ENCODE measurements at regions not wholly inside any gene's neighbourhood (a gene's known extent, or its start where the extent isn't known, plus 50 kb on each side); places are given as distances from the start of the nearest gene placed in this dataset.

GRCh38 chr1:194230351-194231144 is 1044.1 kb upstream of the B3GALT2 start:
- H3K4me3 ChIP-seq (replicated peaks in 1 of 3; ENCODE audit: insufficient read depth in 1 of 3, low read depth in 1 of 3, low read length in 3 of 3), result no peak overlapping the region
- H3K4me2 ChIP-seq (ENCODE audit: insufficient read depth, low read length), result no peak overlapping the region
- no peak overlapping the region for H2AFZ ChIP-seq (ENCODE audit: low read depth, low read length)
- DNase-seq (ENCODE audit: low read depth, low spot score) (no peak), FAIRE-seq (no peak)
- H4K20me1 ChIP-seq (replicated peaks; ENCODE audit: control insufficient read depth, extremely low read depth, insufficient read depth, low read length), result no peaks in the 10 kb centered on the region
- no peaks in the 10 kb centered on the region for H3K79me2 ChIP-seq (ENCODE audit: control insufficient read depth, insufficient read depth, low read length)
- H3K27me3 ChIP-seq (ENCODE audit: control insufficient read depth in 2 of 2, insufficient read depth in 2 of 2, low read length in 2 of 2), result no peaks in the 10 kb centered on the region
- no TSS peak for BruUV-seq (replicated peaks)
- TF ChIP-seq POLR2AphosphoS5 (IDR thresholded peaks at IDR 0.05; ENCODE audit: insufficient read depth, low read depth, low read length) (no peak), EZH2 (IDR thresholded peaks at IDR 0.05; ENCODE audit: borderline replicate concordance, low read depth, low read length, severe bottlenecking) (no peak), POLR2A (IDR thresholded peaks at IDR 0.05; ENCODE audit: low read depth, low read length) (no peak), JUN (IDR thresholded peaks at IDR 0.05; ENCODE audit: borderline replicate concordance, insufficient read depth, insufficient read length, low read depth) (no peak), MAX (IDR thresholded peaks at IDR 0.05; ENCODE audit: insufficient read depth, insufficient read length) (no peak), CTCF (IDR thresholded peaks at IDR 0.05; ENCODE audit: extremely low read depth in 1 of 2, insufficient read depth in 1 of 2, low read depth in 1 of 2, low read length in 2 of 2) (no peak), FOS (IDR thresholded peaks at IDR 0.05; ENCODE audit: borderline replicate concordance, insufficient read depth, low read length) (no peak), GATA2 (IDR thresholded peaks at IDR 0.05; ENCODE audit: insufficient read depth, insufficient read length, low read depth, low read length) (no peak)
- ChIA-PET POLR2A (no interaction called here), CTCF (no interaction called here)
- peaks cover 7% of the 10 kb centered on the region for H3K4me1 ChIP-seq (ENCODE audit: control insufficient read depth, extremely low read depth, insufficient read depth, low read length)
- dilution Hi-C loops (cut with MboI; ENCODE audit: extremely low pct_ligation_motif_present, low sequenced_read_pairs), result no loop called here
- H3K36me3 ChIP-seq (ENCODE audit: control insufficient read depth in 2 of 2, extremely low read depth in 1 of 2, insufficient read depth in 2 of 2, low read length in 2 of 2), result no peaks in the 10 kb centered on the region
- H3K9me1 ChIP-seq (replicated peaks; ENCODE audit: control insufficient read depth, extremely low read depth, insufficient read depth, low read length), result no peaks in the 10 kb centered on the region
- H3K9ac ChIP-seq (replicated peaks; ENCODE audit: extremely low read depth, insufficient read depth, low read length), result no peak overlapping the region
- H3K27ac ChIP-seq (ENCODE audit: insufficient read depth, low read depth, low read length), result no peak overlapping the region
- intact Hi-C loops (cut with micrococcal nuclease), result no loop called here
- H3K9me3 ChIP-seq (replicated peaks; ENCODE audit: control insufficient read depth, insufficient read depth, low read length), result no peaks in the 10 kb centered on the region
